ENCODE measurements at regions not wholly inside any gene's neighbourhood (a gene's known extent, or its start where the extent isn't known, plus 50 kb on each side); places are given as distances from the start of the nearest gene placed in this dataset.

GRCh38 chr18:72667932-72668331, 123.8 kb upstream of the CBLN2 start:
- Histone ChIP-seq H3K23me2 (ENCODE audit: low read depth, low read length) (no peaks in the 10 kb centered on the region), H3K14ac (ENCODE audit: insufficient read length) (no peak overlapping the region), H3K4ac (replicated peaks; ENCODE audit: insufficient read length, low read depth, low read length) (no peak overlapping the region), H3K23ac (ENCODE audit: insufficient read length) (no peak overlapping the region), H3K4me1 (replicated peaks in 1 of 4; ENCODE audit: control insufficient read depth in 3 of 4, insufficient read depth in 4 of 4, low read length in 3 of 4) (no peaks in the 10 kb centered on the region), H2AK5ac (ENCODE audit: low read depth, low read length) (no peak overlapping the region), H3K36me3 (ENCODE audit: control insufficient read depth in 2 of 4, insufficient read depth in 4 of 4, low read length in 3 of 4) (no peaks in the 10 kb centered on the region), H2BK15ac (ENCODE audit: low read length) (no peak overlapping the region), H3K18ac (ENCODE audit: extremely low read depth, low read length) (no peak overlapping the region), H3K27ac (ENCODE audit: low read depth, low read length) (no peak overlapping the region), H4K8ac (ENCODE audit: extremely low read depth, insufficient read depth, low read length) (no peak overlapping the region), H2BK20ac (ENCODE audit: low read length) (no peak overlapping the region), H3K79me1 (ENCODE audit: low read depth, low read length) (no peaks in the 10 kb centered on the region), H4K91ac (replicated peaks; ENCODE audit: insufficient read length, low read length) (no peak overlapping the region), H3K9ac (replicated peaks in 1 of 4; ENCODE audit: extremely low read depth in 1 of 4, low read depth in 3 of 4, low read length in 3 of 4) (no peak overlapping the region), H4K20me1 (replicated peaks in 1 of 2; ENCODE audit: control insufficient read depth in 1 of 2, insufficient read depth in 2 of 2, low read length in 2 of 2) (no peaks in the 10 kb centered on the region), H4K5ac (ENCODE audit: insufficient read length, low read depth, low read length) (no peak overlapping the region), H2BK120ac (replicated peaks; ENCODE audit: low read depth, low read length) (no peak overlapping the region), H3K4me3 (ENCODE audit: extremely low read depth in 1 of 4, insufficient read depth in 2 of 4, low read depth in 3 of 4, low read length in 4 of 4) (no peak overlapping the region), H3K56ac (replicated peaks; ENCODE audit: insufficient read length, low read depth, low read length) (no peak overlapping the region), H3K79me2 (ENCODE audit: control insufficient read depth in 1 of 2, insufficient read depth in 2 of 2, low read length in 2 of 2) (no peaks in the 10 kb centered on the region), H2BK5ac (ENCODE audit: low read depth, low read length) (no peak overlapping the region), H3K4me2 (ENCODE audit: insufficient read depth in 1 of 2, low read depth in 2 of 2, low read length in 2 of 2) (no peak overlapping the region), H3K27me3 (replicated peaks in 1 of 4; ENCODE audit: control insufficient read depth in 3 of 4, extremely low read depth in 1 of 4, insufficient read depth in 3 of 4, low read length in 3 of 4) (no peaks in the 10 kb centered on the region), H2AFZ (ENCODE audit: low read length) (no peak overlapping the region), H3K9me3 (ENCODE audit: insufficient read depth in 2 of 2, low read depth in 1 of 2, low read length in 1 of 2) (peaks cover 17 to 30% of the 10 kb centered on the region in 2 experiments; a peak in 3 of 4 replicates), H2BK12ac (ENCODE audit: low read depth, low read length) (no peak overlapping the region)
- FAIRE-seq (no peak), DNase-seq (ENCODE audit: low read depth in 1 of 2, low spot score in 2 of 2) (no peak)
- 83% methylated on average over 6 of the region's 6 CpGs; no CpG with 5 or more reads in 1 of the 2 experiments for WGBS, 2 experiments (ENCODE audit: extremely low coverage in 1 of 2, insufficient coverage in 1 of 2, insufficient read length in 1 of 2, insufficient replicate concordance in 2 of 2, low coverage in 1 of 2, low lambda C conversion rate in 2 of 2, missing lambda C conversion rate in 1 of 2)
- TF ChIP-seq TAF1 (IDR thresholded peaks at IDR 0.05; ENCODE audit: low read depth, low read length) = no peak
- TF ChIP-seq, protein P1, sequence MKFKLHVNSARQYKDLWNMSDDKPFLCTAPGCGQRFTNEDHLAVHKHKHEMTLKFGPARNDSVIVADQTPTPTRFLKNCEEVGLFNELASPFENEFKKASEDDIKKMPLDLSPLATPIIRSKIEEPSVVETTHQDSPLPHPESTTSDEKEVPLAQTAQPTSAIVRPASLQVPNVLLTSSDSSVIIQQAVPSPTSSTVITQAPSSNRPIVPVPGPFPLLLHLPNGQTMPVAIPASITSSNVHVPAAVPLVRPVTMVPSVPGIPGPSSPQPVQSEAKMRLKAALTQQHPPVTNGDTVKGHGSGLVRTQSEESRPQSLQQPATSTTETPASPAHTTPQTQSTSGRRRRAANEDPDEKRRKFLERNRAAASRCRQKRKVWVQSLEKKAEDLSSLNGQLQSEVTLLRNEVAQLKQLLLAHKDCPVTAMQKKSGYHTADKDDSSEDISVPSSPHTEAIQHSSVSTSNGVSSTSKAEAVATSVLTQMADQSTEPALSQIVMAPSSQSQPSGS (IDR thresholded peaks at IDR 0.05; ENCODE audit: low read length) = no peak
- no peak for TF ChIP-seq SP2 (IDR thresholded peaks at IDR 0.05; ENCODE audit: low read length)
- TF ChIP-seq KDM5A (IDR thresholded peaks at IDR 0.05; ENCODE audit: low read length) = no peak
- TF ChIP-seq GTF2F1 (IDR thresholded peaks at IDR 0.05; ENCODE audit: borderline replicate concordance, low read depth, low read length) = no peak
- no peak for TF ChIP-seq TAF7 (optimal IDR thresholded peaks at IDR 0.05; ENCODE audit: borderline replicate concordance, low read depth, low read length)
- ChIA-PET POLR2A (ENCODE audit: partially characterized antibody) (no interaction called here), CTCF (ENCODE audit: partially characterized antibody) (no interaction called here)
